ENCODE measurements at regions not wholly inside any gene's neighbourhood (a gene's known extent, or its start where the extent isn't known, plus 50 kb on each side); places are given as distances from the start of the nearest gene placed in this dataset.
"Not testable (repeated sequence)": the region's sequence is repeated elsewhere in the genome, so short reads cannot be mapped to it uniquely, and the experiment has no call there.

DNA sequence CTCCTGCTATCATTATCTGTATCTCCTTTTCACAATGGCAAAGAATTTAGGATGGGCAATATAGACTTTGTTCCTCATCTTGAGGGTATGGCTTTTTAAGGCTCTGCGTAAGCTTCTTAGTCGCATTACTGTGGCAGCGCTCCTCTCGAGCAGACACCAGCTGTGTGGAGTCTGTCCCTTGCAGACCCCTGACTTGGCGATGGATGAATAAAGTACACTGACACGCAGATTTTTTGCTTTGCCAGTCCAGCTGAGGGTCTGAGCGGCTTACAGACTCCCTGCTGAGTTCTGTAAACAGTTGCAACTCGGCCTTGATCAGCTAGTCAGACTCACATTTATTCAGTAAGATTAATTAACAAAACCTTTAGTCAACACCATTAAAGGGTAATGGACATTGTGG, 390.0 kb upstream of the CNTN5 start:
- DNase-seq, result no peak

DNA sequence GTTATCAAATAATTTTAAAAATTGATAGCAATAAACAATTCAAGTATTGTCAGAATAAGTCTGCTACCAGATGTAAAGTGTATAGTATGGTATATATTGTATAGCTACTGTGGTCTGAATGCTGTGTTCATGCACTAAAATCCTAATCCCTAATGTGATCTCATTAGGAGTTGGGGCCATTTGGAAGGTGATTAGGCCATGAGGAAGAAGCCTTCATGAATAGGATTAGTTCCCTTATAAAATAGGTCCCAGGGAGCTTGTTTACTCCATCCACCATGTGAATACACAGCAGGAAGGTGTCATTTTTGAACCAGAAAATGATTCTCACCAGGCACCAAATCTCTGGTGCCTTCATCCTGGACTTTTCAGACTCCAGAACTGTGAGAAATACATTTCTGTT, 363.0 kb upstream of the CNTN5 start:
- DNase-seq, result no peak

DNA sequence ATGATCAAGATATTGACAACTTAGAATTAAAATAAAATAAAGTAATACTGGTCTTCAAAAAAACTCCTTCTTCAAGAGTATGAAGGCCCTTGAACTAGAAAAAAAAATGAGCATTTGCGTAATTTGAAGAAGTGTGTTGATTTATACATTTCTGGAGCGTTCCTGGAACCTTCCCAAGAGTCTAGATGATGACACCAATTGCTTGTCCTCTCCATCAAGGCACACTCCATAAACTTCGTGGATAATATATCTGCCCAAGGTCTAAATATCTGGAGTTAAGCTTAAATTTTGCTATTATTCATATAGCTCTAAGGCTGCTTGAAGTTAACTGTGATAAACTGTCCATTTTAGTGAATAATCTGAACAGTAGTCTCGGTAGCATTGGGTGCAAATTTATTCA, 361.3 kb upstream of the CNTN5 start:
- DNase-seq, result no peak

- no peak for DNase-seq
Measured at GRCh38 chr11:98674390-98674789, 346.4 kb upstream of the CNTN5 start.

- DNase-seq, result no peak
Measured at GRCh38 chr11:98679673-98680072, 341.1 kb upstream of the CNTN5 start.

DNA sequence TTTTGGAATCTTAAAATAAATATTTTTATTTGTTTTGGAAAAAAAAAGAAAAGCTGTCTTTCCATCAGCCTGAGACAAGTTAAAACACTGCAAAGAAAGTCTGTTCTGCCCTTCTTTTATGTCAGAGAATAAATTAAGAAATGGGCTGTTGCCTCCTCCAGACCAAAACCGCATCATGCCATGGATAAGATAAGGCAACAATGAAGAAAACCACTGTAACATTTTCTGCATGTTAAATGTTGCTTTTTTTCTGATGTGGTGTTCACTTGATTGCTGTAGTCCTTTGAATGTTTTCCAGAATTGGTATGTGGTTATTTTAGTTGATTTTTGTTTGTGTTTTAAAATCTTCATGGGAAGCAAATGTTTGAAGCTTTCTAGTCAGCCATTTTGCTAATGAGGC, 319.2 kb upstream of the CNTN5 start:
- DNase-seq, result no peak

DNA sequence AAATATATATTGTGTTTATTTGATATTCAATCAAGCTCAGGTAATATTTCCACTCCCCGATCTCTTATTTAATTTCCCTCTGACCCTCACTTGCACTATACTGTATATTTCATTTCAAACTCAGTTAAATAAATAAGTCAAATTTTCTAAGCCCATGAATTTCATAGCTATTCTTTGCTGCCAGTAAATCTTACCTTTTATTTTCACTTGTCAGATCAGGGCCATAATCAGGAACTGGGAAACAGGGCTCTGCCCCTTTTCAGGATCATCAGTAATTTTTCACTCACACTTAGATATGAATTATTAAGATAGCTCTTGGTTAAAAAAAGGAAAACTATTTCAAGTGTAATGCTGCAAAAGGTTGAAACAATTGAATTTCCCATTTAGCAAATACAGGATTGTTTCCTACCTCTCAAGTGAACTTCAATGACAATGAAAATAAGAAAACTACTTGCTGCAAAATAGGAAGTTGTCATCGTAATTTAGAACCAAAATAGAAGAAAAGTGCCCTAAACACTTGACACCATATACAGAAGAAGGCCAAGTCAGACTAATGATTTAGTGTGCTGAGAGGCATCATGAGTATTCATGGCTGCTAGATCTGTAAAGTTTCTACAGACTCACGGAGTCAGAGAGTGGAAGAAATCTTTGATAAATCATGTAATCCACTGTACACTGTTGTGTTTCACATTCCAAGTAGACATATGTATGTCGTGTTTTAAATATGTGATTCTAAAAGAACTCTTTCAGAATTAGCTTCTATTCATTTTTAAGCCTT, 316.8 kb upstream of the CNTN5 start:
- DNase-seq, result no peak

DNA sequence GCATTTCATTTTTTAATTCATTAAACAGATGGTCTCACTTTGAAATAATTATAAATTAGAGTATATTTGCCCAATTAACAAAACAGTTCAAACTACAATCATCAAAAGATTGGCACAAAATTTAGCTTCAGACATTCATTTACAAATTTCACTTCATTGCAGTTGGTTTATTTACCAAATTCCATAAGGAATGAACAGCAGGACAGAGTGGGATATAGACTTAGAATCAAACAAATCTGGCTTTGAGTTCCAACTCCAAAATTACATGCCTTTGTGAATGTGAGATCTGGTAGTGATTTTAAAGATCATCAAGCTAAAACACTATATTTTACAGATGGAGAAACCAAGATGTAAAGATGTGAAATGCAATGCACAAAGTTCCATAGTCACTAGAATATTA, 310.7 kb upstream of the CNTN5 start:
- no peak for DNase-seq

DNA sequence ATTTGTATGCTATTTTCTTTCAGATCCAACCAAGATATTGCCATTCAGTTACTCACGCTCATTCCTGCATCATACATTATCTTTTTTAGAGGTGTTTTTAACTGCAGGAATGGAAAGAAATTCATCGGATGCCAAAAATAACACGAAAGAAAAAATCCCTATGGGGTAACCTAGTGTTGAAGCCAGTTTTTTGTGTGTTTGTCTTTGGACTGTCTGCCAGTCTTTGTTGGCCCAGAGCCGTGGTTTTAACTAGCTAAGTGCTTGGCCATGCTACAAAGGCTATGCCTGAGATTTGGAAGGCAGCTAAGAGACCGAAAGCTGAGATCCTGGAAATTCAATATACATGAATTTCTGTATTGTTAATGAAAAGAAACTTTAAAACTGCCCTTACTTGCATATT, 309.8 kb upstream of the CNTN5 start:
- no peak for DNase-seq

- DNase-seq, result no peak
Measured at GRCh38 chr11:98720951-98721350, 299.8 kb upstream of the CNTN5 start.

DNA sequence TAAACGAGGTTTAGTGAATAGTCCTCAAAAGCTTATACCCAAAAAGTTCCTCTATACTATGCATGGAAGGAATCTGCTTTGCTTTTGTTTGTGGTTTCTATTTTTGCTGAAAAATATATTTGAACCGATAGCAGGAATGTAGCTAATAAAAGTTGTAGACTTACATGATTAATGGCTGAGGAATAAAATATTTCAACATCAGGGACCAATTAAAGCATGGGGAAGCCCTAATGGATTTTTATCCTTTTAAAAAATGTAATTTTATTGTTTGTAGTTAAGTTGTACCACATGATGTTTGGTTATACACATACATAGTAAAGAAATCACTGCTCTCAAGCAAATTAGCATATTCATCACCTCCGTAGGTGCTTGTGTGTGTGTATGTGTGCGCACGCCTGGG, 295.3 kb upstream of the CNTN5 start:
- no peak for DNase-seq

DNA sequence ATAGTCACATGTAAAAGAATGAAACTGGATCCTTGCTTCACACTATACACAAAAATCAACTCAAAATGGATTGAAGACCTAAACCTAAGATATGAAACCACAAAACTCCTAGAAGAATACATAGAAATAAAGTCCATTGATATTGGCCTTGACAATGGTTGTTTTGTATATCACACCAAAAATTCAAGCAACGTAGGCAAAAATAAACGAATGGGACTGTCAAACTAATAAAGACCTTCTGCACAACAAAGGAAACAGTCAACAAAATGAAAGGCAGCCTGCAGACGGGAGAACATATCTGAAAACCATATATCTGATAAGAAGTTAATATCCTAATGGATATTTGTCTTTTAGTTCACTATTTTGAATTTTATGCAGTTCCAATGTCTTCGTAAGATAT, 292.3 kb upstream of the CNTN5 start:
- no peak for DNase-seq

DNA sequence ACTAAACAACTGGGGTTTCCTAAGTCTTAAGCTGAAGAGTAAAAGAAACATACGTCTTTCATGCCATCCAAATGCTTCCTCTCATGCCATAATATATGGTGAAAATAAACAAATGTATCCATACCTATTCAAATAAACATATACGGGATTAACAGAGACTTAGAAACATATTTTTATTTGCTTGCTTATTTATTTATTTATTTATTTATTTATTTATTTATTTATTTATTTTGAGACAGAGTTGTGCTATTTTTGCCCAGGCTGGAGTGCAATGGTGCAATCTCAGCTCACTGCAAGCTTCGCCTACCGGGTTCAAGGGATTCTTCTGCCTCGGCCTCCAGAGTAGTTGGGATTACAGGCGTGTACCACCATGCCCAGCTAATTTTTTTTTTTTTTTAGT, 291.6 kb upstream of the CNTN5 start:
- DNase-seq, result no peak

DNA sequence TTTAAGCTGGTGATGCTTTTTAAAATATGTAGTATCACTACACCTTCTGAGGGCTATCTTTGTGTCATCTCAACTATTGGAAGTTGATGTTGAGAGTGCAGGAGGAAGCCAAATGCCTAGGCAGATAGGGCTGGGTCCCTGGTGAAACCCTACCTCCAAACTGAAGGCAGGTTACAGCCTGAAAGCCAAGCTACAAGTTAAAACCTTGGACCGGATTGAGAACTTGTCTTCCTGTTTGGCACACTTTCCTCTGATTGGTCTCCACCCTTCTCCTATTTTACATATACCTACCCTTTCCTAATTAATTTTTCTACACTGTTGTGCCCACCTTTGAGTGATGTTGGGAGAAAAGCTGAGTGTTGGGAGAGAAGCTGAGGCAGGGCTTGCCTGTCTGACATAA, 287.8 kb upstream of the CNTN5 start:
- DNase-seq, result no peak

- DNase-seq, result not testable (repeated sequence)
Measured at GRCh38 chr11:98733378-98733777, 287.4 kb upstream of the CNTN5 start.

- no peak for DNase-seq
Measured at GRCh38 chr11:98734686-98735085, 286.1 kb upstream of the CNTN5 start.

DNA sequence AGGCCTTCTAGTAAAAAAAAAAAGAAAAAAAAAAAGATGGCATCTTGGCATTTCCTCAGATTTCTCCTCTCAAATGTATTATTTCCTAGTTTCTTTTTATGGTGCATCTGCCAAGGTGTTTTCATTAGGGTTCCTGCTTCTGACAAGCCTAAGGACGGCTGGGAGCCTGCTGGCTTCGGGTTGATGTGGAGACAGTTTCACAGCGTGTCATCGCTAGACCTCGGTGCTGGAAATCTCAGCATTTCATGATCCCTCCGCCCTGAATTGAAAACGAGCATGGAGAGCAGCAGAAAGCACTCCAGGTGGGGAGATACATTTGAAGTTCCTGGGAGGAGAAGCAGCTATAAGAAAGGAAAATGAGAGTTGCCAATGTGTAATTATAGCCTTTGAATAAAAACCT, 283.9 kb upstream of the CNTN5 start:
- DNase-seq, result no peak

DNA sequence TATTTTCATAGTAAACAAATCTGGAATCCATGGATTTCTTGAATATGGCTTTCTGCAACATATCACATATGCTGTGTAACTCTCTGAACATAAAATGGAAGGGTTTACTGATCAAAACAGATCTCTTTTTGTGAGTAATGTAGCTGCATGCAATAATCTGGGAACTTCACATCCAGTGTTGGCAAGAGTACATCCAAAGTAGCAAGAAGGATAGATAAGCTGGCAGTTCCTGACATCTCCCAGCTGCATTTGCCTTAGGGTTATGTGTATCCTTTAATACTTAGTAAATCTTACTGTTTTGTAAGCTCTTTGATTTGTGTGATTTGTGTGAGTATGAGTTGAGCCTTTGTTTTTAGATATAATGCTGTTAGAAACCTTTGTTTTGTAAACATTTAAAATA, 280.4 kb upstream of the CNTN5 start:
- no peak for DNase-seq

DNA sequence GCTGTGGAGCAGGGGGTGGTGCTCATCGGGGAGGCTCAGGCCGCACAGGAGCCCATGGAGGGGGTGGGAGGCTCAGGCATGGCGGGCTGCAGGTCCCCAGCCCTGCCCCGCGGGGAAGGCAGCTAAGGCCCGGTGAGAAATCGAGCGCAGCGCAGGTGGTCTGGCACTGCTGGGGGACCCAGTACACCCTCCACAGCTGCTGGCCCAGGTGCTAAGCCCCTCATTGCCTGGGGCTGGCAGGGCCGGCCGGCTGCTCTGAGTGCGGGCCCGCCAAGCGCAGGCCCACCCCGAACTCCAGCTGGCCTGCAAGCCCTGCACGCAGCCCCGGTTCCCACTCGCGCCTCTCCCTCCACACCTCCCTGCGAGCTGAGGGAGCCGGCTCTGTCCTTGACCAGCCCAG, 257.3 kb upstream of the CNTN5 start:
- DNase-seq, result not testable (repeated sequence)

- DNase-seq, result no peak
Measured at GRCh38 chr11:98766903-98767302, 253.8 kb upstream of the CNTN5 start.

DNA sequence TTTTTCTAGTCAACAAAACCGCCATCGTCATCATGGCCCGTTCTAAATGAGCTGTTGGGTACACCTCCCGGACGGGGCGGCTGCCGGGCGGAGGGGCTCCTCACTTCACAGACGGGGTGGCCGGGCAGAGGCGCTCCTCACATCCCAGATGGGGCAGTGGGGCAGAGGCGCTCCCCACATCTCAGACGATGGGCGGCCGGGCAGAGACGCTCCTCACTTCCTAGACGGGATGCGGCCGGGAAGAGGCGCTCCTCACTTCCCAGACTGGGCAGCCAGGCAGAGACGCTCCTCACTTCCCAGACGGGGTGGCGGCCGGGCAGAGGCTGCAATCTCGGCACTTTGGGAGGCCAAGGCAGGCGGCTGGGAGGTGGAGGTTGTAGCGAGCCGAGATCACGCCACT, 250.7 kb upstream of the CNTN5 start:
- not testable (repeated sequence) for DNase-seq

DNA sequence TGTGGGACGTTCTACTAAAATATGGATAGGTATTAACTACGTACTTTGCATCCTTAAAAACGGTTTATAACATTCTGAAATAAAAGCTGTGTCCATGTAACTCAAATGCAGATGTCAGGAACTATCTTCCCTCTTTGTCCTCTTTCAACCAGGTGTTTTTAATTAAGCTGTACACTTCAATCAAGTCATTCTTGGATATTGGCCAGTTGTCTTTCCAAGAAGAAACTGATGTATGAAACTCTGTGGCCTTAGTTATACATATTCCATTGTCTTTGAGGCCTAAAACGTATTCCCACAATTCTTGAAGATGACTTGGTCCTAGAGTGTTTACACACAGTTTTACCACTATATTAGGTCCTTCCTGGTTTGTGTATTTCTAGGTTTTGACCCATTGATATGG, 249.0 kb upstream of the CNTN5 start:
- DNase-seq, result no peak

DNA sequence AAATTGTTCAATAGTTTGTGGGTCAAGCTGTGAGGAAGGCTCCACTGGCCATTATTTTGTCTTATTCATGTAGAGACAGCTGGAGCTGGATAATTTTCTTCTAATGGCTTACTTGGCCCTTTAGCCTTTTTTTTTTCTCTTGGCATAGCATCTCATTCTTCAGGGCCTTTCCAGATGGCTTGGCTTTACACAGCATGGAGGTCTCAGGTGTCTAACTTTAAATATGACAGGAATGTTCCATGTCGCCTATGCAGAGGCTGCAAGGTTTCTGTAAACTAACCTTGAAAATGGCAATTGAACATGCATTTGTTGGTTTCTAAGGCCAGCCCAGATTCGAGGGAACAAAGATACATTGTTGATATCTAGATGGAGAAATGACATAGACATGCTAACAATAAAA, 247.9 kb upstream of the CNTN5 start:
- no peak for DNase-seq

GRCh38 chr11:98793276-98793675, 227.5 kb upstream of the CNTN5 start:
- no peak for DNase-seq

DNA sequence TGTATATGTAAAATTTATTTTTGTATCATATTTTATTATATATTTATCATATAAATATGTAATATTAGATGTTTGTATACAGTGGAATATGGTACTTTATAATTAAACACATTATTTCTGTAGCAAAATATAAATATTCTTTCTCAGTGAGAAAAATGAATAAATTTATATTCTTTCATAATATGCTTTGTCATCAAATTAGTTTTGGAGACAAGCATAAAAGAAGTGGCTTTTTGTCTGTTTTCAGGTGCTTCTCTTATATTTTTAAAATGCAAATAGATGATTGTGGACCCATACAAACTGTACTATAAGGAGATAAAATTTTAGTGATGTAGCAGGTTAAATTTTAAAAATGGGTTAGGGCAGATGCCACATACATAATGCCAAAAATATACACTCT, 222.4 kb upstream of the CNTN5 start:
- no peak for DNase-seq

DNA sequence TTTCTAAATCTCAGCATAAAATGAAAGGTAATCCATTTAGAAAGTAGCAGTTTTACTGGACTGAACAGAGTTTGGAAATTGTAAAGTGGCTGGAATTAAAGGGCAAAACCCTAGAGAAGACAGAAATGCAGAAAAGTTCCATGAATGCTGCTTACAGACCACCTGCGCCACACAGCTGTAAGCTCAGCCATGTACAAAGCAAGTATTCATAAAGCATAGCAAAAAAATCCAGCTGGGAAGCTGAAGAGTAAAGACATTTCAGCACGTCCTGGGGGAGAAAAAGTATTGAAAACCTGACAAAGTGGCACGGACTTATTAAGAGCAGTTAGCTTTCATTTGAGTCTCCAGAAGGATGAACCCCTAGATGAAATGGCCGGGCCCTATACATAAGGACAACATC, 220.1 kb upstream of the CNTN5 start:
- DNase-seq, result no peak
